ENCODE measurements at regions not wholly inside any gene's neighbourhood (a gene's known extent, or its start where the extent isn't known, plus 50 kb on each side); places are given as distances from the start of the nearest gene placed in this dataset.
A peak's percentile ranks its signal among the peaks of the same experiment; 100 is the strongest.

GRCh38 chr21:28783641-28784185 lies 209.0 kb downstream of the LTN1 start:
- DNase-seq = no peak

DNA sequence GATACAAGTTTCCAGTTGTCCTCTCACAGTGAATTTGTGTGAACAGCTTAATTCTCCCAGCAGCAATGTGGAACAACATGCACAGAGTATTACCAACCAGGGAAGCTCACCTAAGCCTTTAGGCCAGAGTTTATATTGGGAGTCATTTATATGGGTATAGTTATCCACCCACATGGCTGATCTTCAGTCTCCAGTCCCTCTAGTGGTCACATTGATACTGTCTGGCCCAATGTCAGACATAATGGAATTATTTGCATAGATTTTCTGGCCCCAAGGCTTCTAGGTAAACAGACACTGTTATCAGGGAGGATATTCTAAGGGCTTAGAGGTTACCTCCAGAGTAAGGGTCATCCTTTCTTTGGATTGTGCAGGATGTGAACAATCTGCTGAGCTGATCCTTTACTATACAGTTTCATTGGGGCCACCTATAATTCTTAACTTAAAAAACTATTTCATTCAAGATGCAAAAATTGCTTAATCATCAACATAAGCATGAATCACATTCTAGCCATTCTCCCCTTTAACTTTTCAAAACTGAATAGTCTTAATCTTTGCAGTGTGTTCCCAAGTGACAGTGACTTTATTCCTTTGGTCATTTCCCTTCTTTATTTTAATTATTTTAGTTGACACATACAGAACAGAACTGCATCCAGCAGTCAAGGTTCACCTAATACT lies 210.9 kb downstream of the LTN1 start:
- DNase-seq = peak; percentile 12

DNA sequence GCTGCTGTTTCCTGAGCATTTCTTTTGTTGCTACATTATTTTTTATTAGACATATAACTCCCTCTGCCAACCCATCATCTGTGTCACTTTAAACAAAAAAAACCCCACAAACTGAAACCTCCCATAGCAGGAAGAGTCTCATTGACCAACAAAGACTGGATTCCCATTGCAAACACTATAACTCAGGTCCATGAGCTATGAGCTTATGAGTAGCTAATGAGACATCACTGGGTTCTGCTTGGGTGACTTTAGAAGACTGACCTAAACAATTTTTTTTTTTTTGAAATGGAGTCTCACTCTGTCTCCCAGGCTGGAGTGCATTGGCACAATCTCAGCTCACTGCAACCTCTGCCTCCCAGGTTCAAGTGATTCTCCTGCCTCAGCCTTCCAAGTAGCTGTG lies 212.8 kb downstream of the LTN1 start:
- DNase-seq = no peak

- no peak for DNase-seq
Observed at GRCh38 chr21:28776251-28776650, 216.4 kb downstream of the LTN1 start.

- DNase-seq = no peak
Observed at GRCh38 chr21:28775071-28775470, 217.6 kb downstream of the LTN1 start.

DNA sequence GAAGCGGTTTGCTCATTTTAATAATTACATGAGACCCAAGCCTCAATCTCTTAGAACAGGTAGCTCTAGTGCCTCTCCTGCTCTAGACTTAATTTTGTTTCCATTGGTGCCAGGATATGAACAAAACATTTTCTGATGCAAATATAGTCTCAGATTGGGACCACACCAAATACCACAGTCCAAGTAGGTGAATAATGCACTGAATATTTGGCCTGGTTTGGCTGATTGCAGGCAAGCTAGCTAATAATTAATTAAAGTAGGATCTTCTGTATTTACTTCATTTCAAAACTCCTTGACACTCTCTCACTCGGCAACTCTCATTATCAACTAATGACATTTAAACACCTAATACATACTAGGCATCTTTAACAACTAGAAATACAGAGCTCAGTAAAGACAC lies 219.6 kb downstream of the LTN1 start:
- DNase-seq = no peak

GRCh38 chr21:28771790-28772501 lies 220.7 kb downstream of the LTN1 start:
- no peak for DNase-seq

DNA sequence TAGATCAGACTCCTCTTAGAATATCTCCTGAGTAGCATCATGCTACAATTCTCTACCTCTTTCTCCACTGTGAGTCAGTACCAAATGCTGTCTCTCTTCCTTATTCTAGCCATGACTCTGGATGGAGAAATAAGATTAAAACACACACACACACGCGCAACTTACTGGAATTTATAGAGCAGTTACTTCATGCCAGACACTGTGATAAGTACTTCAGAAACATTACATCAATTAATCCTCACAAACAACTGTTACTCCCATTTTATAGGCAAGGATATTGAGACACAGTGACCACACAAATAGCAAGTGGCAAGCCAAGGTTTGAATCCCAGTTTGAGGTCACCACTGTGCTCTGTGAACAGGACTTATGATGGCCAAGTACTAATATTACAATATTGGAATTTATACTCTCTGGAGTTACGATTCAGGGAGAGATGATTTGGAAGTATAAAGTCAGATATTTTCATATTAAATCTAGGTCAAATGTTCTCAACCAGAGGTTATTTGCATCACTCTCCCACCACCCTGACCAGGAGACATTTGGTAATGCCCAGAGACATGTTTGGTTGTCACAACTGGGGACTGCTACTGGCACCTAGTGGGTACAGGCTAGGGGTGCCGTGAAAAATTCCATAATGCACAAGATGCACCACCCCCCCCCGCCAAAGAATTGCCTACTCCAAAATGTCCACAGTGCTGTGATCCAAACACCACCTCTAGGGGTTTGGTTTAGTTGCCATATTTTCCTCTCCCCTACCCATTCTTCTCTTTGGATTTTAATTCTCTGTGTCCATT lies 221.6 kb downstream of the LTN1 start:
- no peak for DNase-seq

- DNase-seq = no peak
Observed at GRCh38 chr21:28769683-28770082, 223.0 kb downstream of the LTN1 start.

DNA sequence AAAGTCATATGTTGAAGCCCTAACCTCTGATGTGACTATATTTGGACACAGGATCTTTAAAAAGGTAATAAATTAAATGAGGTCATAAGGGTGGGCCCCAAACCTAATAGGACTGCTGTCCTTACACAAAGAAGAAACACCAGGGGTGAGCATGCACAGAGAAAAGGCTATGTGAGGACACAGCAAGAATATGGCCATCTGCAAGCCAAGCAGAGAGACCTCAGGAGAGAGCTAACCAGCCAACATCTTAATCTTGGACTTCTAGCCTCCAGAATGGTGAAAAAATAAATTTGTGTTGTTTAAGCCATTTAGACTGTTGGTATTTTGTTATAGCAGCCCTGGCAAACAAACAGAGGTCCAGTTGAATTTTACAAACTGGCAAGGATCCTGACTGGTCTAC lies 223.9 kb downstream of the LTN1 start:
- DNase-seq = no peak

GRCh38 chr21:28767523-28767922 lies 225.2 kb downstream of the LTN1 start:
- DNase-seq = no peak

DNA sequence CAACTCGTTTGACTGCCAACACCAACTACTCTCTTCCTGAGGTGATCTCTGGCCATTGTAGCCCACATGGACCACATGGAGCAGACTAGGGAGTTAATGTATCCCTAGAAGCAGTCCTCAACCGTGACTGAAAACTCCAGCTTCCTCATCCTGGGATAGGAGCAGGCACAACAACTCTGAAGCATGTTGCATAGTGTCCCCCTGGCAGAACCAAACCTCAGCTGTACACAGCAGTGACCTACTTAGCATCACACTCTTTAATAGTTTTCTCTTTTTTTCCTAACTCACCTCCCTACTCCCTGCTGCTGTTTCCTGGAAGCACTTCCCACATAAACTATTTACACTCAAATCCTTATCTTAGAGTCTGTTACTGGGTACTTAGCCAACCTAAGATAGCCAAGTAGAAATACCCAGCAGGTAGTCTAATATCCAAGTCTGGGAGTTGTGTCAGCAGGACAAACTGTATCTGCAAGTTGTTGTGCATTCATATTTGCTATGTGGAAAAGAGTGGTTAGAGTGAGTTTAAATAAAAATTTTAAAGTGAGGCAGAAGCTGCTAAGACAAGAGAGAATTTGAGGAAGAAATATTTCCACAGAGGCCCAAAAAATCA lies 228.8 kb downstream of the LTN1 start:
- no peak for DNase-seq

DNA sequence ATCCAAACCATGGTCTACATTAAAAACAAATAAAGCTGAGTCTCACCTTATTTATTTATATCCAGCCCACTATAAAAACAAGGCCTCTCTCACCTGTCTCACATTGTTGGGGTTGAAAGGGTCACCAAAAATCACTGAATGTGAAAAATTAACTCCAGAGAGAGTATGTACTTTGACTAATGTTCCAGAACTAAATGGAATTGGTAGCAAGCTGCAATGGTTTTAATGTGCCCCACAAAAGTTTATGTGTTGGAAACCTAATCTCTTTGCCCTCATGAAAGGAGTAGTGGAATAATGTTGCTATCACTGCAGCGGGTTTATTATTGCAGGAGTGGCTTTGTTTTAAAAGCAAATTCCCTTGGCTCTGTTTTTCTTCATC lies 230.3 kb downstream of the LTN1 start:
- no peak for DNase-seq

- no peak for DNase-seq
Observed at GRCh38 chr21:28761674-28762356, 230.9 kb downstream of the LTN1 start.

DNA sequence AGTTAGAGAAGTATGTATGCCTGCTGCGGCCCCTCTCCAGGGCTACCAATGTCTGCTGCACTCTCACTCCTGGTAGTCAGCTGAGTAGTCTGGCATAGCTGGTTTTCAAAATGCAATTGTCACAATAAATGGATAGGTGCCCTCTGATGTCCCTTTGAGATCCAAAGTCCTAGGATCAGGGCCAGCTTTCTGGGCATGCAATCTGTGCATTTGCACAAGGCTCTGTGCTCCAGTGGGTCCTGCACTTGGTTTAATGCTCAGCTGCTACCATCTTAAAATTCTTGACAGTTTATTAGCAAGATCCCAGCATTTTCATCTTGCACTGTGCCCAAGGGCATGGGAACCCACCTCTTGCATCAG lies 233.8 kb downstream of the LTN1 start:
- no peak for DNase-seq

DNA sequence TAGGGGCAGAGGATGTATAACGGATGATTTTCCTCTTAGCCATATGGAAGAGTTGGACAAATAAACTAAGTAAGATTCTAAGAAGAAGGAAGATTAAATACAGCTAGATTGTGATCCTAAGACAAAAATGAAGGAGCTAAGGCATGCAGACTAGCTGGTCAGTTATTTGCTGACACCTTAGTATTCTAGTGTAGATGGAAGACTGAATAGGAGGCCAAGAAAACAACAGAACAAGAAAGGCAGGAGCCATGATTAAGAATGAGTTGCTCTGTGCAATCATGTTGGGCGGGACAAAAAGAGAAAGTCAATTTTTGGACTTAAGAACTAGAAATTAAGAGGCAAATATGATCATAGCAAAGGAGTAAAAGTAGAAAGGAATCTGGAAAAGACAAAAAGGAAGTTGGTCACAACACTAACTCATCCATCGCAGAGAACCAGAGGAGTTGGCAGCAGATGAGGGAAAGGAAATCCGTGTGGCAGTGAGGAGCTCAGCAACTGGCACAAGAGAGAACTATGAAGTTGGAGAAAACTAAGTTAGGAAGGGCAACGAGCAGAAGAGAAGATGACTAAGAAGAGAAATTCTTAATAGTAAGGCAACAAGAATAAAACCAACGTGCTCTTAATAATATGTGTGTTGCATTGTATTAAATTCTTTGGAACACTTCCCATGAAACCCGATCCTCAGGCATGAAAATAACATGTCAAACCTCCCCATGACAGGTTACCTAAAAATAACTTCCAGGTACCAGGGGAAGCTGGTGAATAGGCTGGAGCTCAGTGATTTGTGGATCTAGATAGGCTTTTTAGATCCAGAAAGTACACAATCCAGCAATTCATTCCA lies 234.4 kb downstream of the LTN1 start:
- DNase-seq = no peak

DNA sequence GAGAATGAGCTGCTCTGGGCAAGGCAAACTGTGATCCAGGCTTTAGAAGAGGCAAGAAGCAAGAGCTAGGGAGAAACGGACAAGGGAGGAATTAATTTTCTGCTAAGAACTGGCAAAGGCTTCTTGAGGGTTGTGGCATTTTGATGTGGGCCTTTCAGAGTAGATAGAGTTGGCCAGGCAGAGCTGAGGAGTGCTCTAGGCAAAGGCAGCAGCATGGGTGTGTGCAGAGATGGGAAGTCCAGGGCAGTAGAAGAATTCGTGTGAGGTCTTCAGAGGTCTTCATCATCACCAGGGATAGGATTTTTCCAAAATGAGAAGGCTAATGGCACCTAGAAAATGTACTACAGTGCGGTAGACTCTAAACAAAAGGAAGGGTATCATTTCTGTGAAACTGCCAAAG lies 237.8 kb downstream of the LTN1 start:
- no peak for DNase-seq

GRCh38 chr21:28754127-28754611 lies 238.5 kb downstream of the LTN1 start:
- no peak for DNase-seq

DNA sequence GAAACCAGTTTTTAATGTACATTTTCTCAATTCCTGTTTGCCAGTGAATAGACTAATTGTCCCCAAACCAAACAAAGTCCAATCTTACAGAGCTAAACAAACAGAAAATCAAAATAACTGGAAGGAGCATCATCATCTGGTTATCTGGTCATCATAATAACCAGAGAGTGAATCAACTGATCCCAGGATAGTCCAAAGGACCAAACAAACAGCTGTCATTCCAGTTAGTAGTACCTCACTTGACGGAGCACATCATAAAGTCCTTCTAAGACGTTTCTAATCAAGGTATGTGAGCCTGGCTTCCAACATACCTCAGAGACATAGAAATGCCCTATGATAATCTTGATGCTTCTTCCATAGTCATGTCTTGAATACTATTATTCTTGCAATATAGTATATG lies 240.5 kb downstream of the LTN1 start:
- DNase-seq = no peak

- no peak for DNase-seq
Observed at GRCh38 chr21:28751176-28751575, 241.5 kb downstream of the LTN1 start.

GRCh38 chr21:28750565-28750964 lies 242.1 kb downstream of the LTN1 start:
- no peak for DNase-seq

GRCh38 chr21:28749536-28749935 lies 243.1 kb downstream of the LTN1 start:
- DNase-seq = no peak
